ENCODE measurements at regions not wholly inside any gene's neighbourhood (a gene's known extent, or its start where the extent isn't known, plus 50 kb on each side); places are given as distances from the start of the nearest gene placed in this dataset.

GRCh38 chrX:43527801-43528200 lies 128.3 kb upstream of the MAOA start:
- TF ChIP-seq CTCF (conservative IDR thresholded peaks at IDR 0.05; ENCODE audit: low read length) (no peak), EZH2phosphoT487 (IDR thresholded peaks at IDR 0.05; ENCODE audit: borderline replicate concordance, low read depth, low read length) (no peak)
